ENCODE measurements at regions not wholly inside any gene's neighbourhood (a gene's known extent, or its start where the extent isn't known, plus 50 kb on each side); places are given as distances from the start of the nearest gene placed in this dataset.

DNA sequence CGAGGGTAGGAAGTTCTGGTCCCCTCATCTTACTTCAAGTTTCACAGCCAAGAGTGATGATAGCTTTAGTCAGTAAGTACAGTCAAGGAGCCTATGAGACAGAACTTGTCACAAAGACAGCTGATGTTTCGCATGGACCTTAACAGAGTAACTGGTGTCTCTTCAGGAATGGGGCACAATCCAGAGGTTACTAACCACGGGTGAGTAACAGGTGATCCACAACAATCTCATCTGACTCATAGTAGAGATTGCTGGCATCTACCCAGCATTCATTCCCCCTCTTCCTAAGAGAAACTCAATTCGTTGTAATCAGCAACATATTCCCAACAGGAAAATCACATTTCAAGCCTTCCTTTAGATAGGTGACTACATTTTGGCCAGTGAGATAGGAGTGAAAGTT, 126.7 kb downstream of the SNX18 start:
- H3K27ac ChIP-seq: no peak overlapping the region
- TF ChIP-seq, protein P1, sequence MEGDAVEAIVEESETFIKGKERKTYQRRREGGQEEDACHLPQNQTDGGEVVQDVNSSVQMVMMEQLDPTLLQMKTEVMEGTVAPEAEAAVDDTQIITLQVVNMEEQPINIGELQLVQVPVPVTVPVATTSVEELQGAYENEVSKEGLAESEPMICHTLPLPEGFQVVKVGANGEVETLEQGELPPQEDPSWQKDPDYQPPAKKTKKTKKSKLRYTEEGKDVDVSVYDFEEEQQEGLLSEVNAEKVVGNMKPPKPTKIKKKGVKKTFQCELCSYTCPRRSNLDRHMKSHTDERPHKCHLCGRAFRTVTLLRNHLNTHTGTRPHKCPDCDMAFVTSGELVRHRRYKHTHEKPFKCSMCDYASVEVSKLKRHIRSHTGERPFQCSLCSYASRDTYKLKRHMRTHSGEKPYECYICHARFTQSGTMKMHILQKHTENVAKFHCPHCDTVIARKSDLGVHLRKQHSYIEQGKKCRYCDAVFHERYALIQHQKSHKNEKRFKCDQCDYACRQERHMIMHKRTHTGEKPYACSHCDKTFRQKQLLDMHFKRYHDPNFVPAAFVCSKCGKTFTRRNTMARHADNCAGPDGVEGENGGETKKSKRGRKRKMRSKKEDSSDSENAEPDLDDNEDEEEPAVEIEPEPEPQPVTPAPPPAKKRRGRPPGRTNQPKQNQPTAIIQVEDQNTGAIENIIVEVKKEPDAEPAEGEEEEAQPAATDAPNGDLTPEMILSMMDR (conservative IDR thresholded peaks at IDR 0.05): no peak
- no peak for TF ChIP-seq ZFX (IDR thresholded peaks at IDR 0.05)

DNA sequence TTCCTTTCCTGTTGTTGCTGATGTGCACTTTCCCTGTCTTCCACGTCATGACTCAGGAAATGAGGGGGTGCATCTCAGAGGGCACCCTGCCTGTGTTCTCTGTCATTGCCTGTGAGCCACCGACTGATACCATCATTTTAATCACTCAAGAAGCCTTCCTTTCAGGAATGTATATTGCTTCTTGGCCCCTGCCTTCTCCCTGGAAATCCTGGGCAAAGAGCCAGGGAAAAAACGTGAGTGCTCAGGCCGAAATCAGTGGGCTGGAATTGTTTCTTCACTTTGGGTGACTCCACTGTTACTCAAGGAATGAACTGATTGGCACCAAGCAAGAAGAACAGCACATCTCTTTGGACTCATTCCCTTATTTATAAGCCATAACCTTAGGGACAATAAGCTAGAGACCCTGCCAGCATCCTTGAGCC, 126.1 kb downstream of the SNX18 start:
- H3K27ac ChIP-seq: no peak overlapping the region
- TF ChIP-seq, protein P1 (conservative IDR thresholded peaks at IDR 0.05): no peak
- no peak for TF ChIP-seq ZFX (IDR thresholded peaks at IDR 0.05)

DNA sequence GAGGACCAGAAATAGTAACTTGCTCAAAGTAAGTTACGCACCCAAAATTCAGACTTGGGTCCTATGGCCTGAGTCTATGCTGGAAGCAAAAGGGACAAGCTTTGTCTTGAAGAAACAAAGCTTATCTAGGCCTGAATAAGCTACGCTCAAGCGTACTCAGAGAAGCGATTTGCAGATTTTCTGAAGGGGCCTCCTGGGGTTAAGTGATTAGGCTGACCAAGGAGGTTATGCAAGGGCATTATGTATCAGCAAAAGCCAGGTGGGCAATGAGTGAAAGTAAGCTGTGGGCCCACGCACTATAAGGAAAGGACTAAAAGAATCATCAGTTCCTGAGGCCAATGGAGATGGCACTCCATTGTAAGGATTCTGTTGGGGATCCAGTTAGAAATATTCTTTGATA, 122.1 kb downstream of the SNX18 start:
- no peak for TF ChIP-seq ZFX (IDR thresholded peaks at IDR 0.05)
- TF ChIP-seq, protein P1 (conservative IDR thresholded peaks at IDR 0.05): no peak

DNA sequence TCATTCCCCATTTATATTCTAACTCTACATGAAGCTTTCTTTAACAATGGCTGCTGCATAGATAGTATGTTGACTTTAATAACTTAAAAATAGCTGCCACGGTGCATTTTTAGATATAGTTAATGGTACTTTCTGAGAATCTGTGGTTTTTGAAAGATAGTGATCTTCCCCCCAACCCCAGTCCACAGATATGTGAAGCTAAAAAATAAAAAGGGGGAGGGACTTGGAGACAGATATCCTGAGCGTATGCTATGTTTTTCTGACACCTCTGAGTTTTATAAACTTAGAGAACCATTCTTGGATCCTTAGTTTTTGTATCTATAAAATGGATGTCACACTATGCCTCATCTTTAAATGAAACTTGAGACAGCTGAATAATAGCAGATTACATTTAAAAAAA, 120.5 kb downstream of the SNX18 start:
- TF ChIP-seq ZFX (IDR thresholded peaks at IDR 0.05): no peak
- TF ChIP-seq, protein P1 (conservative IDR thresholded peaks at IDR 0.05): no peak
- no peak overlapping the region for H3K27ac ChIP-seq

More for the DNA sequence above, 122.1 kb downstream of the SNX18 start:
- no peak overlapping the region for H3K27ac ChIP-seq

DNA sequence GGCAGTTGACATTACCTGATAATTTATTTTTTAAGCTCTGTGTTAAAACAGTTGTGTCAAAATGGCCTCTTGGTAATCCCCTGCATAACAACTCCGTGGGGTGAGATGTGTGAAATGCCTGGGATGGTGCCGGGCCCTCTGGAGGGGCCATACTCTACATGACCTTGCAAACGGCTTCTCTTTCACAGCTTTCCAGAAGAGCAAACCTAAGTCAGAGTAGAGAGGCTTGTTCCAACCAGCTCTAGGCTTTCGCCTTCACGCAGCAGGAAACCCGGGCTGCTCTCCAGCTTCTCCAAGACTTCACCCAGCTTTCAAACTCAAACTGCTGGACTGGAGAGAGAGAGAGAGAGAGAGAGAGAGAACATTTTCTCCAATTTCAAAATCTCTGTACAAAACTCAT, 120.1 kb downstream of the SNX18 start:
- TF ChIP-seq, protein P1 (conservative IDR thresholded peaks at IDR 0.05): no peak
- TF ChIP-seq ZFX (IDR thresholded peaks at IDR 0.05): no peak
- no peak overlapping the region for H3K27ac ChIP-seq

DNA sequence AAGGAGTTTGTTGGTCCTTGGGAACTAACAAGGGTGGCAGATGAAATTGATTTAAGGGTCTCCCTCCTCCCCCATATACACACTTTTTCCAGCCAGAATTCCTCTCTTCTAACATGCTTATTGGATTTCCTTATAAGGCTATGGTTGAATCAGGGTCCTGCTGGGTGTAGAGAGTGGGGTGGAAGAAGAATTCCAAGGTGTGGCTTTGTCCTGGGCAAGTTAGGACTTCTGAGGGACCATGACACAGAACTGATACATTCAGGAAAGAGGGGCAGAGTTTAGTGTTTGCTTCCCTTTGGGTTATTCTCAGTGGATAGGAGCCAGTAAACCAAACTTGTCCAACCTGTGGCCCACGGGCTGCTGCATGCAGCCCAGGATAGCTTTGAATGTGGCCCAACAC, 116.5 kb downstream of the SNX18 start:
- TF ChIP-seq, protein P1 (conservative IDR thresholded peaks at IDR 0.05): no peak
- TF ChIP-seq ZFX (IDR thresholded peaks at IDR 0.05): no peak

DNA sequence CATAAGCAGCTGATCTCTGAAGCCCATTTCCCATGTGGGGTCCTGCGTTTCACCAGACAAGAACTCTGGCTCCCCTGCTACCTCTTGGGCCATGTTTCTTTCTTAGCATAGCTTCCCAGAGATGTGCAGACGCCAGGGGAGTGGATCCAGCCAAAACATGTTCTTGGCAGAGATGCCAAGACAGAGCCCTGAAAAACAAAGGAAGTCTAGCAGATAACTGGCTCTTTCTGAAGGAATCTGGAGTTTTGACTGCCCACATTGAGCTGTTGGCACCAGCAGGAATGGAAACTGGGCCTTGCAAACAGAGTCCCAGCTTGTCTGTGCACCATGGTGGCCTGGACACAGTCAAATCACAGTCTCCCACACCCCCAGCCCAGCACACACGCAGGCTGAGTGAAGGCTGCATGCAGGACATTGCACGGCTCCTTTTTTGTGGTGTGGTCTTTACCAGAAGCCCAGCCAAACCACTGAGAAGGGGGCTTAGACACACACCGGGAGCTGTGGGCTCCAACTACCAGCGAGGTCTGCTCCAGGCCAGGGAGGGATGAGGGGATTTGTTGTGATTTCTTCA, 114.7 kb downstream of the SNX18 start:
- no peak for TF ChIP-seq ZFX (IDR thresholded peaks at IDR 0.05)
- TF ChIP-seq, protein P1 (conservative IDR thresholded peaks at IDR 0.05): no peak
- H3K27ac ChIP-seq: no peak overlapping the region

More for the DNA sequence above, 116.5 kb downstream of the SNX18 start:
- H3K27ac ChIP-seq: no peak overlapping the region
